C4-2B (cell line): ENCODE measurements at regions not wholly inside any gene's neighbourhood (a gene's known extent, or its start where the extent isn't known, plus 50 kb on each side); places are given as distances from the start of the nearest gene placed in this dataset.

Source experiments
- H3K27ac ChIP-seq: fragments of 450-650 bp; 2 replicates; pipeline ENCODE4 v1.5.1; 2017
- CTCF ChIP-seq: fragments of 450-650 bp; conservative IDR thresholded peaks from 2 replicates; pipeline ENCODE4 v1.5.1; 2017; ENCODE audit warnings: mild to moderate bottlenecking
- ZFX ChIP-seq: fragments of 450-650 bp; IDR thresholded peaks from 2 replicates; pipeline ENCODE4 v1.6.1; 2017

DNA sequence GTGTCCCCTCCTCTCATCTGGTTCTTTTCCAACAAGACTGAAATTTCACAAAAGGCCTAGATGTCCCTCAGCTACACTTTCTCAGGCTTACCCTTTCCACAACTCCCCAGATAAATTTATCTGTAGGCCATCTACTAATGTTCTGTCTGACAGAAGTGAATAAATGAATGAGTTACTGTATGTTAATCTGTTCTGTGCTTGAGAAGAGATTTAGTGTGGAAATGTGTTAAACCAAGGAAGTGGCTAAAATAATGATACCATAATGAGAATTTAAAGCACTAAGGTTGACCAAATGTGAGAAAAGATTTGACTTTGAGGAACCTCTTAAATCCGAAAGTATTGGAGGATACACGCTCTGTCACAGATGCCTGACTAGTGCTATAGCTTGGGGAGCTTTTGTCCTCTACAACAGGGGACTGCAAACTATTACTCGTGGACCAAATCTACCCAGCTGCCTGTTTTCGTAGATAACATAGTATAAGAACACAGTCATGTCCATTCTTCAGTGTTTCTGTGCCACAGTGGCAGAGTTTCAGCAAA, 74.8 kb upstream of the P2RY1 start:
- no peak overlapping the region for H3K27ac ChIP-seq
- no peak for TF ChIP-seq CTCF
- TF ChIP-seq ZFX, result no peak

DNA sequence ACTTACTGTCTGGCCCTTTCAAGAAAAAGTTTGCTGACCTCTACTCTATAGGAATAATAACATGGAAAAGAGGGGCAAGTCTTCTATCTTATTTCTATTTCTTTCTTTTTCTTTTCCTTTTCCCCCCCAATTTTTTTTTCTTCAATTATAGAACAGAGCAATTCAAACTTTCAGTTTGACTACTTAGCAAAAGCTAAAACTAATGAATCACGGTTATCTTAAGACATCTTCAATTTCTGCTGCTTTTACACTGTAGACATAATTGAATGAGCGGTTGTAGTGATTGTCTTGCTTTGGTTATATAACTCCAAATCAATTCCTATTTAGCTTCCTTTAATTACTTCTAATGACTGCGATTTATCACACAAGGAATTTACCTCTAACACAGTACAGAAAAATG, 74.3 kb upstream of the P2RY1 start:
- H3K27ac ChIP-seq, result no peak overlapping the region
- TF ChIP-seq ZFX (no peak), CTCF (no peak)

DNA sequence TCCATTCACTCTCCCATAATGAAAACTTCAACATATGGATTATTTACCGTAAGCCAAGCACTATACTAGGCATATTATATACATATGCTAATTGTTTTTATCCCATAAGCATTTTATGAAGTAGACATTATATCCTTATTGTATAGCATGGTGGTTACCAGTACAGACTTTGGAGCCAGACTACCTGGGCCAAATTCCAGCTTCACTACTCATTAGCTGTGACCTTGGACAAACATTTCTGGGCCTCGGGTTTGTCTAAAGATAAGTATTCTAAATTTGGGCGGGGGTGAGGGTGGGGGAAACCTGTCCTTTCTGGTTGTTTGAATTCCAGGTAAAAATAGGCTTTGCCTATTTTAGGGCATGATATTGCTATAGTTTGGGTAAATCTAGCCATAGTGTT, 66.5 kb upstream of the P2RY1 start:
- no peak overlapping the region for H3K27ac ChIP-seq
- TF ChIP-seq CTCF (no peak), ZFX (no peak)

GRCh38 chr3:152769523-152769922, 65.4 kb upstream of the P2RY1 start:
- TF ChIP-seq ZFX (no peak), CTCF (no peak)
- no peak overlapping the region for H3K27ac ChIP-seq

DNA sequence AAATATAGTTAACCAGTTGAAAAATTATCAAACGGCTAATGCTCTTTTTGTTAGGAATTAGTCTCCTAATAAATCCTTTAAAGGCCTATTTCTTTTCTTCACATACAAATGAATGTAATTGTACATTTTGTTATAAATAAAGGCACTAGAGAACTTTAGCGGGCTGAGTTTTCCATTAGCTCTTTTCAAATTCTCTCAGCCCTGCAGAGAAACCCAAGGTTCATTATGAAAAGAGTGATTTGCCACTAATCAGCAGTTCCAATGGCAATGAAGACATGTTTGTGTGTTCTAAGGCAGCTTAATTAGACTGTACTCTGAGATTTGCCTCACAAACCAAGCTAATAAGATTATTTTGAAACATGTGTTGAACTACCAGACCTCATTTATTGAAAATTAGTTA, 64.6 kb upstream of the P2RY1 start:
- H3K27ac ChIP-seq, result no peak overlapping the region
- TF ChIP-seq ZFX (no peak), CTCF (no peak)

- H3K27ac ChIP-seq, result no peak overlapping the region
- TF ChIP-seq ZFX (no peak), CTCF (no peak)
Observed at GRCh38 chr3:152771120-152771519, 63.8 kb upstream of the P2RY1 start.

DNA sequence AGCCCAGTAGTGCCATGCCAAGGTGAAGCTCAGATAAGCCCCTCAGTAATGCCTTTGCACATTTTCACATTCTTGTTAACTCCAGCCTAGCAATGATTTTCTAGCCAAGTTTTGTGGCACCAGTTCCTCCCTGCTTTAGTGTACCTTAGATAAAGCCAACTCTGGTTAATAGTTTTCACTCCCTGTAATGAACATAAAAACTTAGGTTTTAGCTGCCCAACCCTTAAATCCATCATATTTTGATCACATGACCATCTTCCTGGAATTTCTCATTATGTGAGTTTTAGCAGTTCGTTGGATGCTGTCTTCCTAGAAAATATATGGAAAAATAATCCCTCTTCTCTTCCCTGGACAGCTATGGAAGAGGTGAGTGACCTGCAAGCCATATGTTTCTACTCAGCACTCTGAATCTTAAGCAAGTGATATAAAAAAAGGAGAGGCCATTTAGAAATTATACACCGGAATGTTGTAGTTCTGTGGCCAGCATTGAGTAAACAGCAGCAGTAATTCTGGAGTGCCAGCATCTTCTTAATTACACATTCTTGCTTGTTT, 62.2 kb upstream of the P2RY1 start:
- TF ChIP-seq ZFX, result no peak
- TF ChIP-seq CTCF, result no peak
- no peak overlapping the region for H3K27ac ChIP-seq
